CD14-positive monocyte (primary cell): ENCODE measurements at regions not wholly inside any gene's neighbourhood (a gene's known extent, or its start where the extent isn't known, plus 50 kb on each side); places are given as distances from the start of the nearest gene placed in this dataset.

Experiments used
- DNase-seq, 3 donors: peaks; one replicate each; pipeline ENCODE4 v3.0.0-alpha.2; 2011 to 2022
- H2AFZ ChIP-seq: 2 replicates; pipeline ENCODE4 v1.6.0; 2012; ENCODE audit warnings: mild to moderate bottlenecking, low read depth, low read length, inconsistent platforms; ENCODE audit not compliant: insufficient read depth, poor library complexity, severe bottlenecking
- H3K27ac ChIP-seq, 2 donors: 1 replicate in 1 of 2; 2 replicates in 1 of 2; pipeline ENCODE4 v1.5.1; 2012 to 2013; ENCODE audit warnings: low read length in 2 of 2, control low read depth in 1 of 2, inconsistent platforms in 1 of 2, low read depth in 1 of 2, mild to moderate bottlenecking in 1 of 2
- H3K27me3 ChIP-seq, 2 donors: one replicate each; pipeline versions ENCODE4 v1.6.0 to v1.6.1; 2011 to 2013; ENCODE audit warnings: low read length in 2 of 2; ENCODE audit not compliant: control insufficient read depth in 2 of 2, insufficient read depth in 2 of 2
- H3K36me3 ChIP-seq, 2 donors: replicated peaks in 1 of 2; 1 replicate in 1 of 2; 2 replicates in 1 of 2; pipeline versions ENCODE4 v1.5.1 to v1.6.1; 2012 to 2013; ENCODE audit warnings: low read length in 2 of 2, control low read depth in 1 of 2, inconsistent platforms in 1 of 2, mild to moderate bottlenecking in 1 of 2; ENCODE audit not compliant: insufficient read depth in 2 of 2, control insufficient read depth in 1 of 2
- H3K4me1 ChIP-seq, 2 donors: 1 replicate in 1 of 2; 2 replicates in 1 of 2; pipeline versions ENCODE4 v1.5.1 to v1.6.1; 2012 to 2013; ENCODE audit warnings: low read length in 2 of 2, control low read depth in 1 of 2, inconsistent platforms in 1 of 2, mild to moderate bottlenecking in 1 of 2, moderate library complexity in 1 of 2; ENCODE audit not compliant: insufficient read depth in 2 of 2, control insufficient read depth in 1 of 2
- H3K4me2 ChIP-seq: replicated peaks from 2 replicates; pipeline ENCODE3; 2012; ENCODE audit warnings: low read length, moderate library complexity, mild to moderate bottlenecking; ENCODE audit not compliant: poor library complexity, severe bottlenecking; ENCODE audit errors: extremely low read depth
- H3K4me3 ChIP-seq, 3 experiments: fragments of 200-600 bp in 1 of 3; sonication (generic) in 1 of 3; replicated peaks in 1 of 3; 1 replicate in 2 of 3; 2 replicates in 1 of 3; pipeline ENCODE4 v1.5.1; 2011 to 2013; ENCODE audit warnings: low read length in 3 of 3, mild to moderate bottlenecking in 3 of 3, control low read depth in 2 of 3, low read depth in 2 of 3, inconsistent platforms in 1 of 3, moderate library complexity in 1 of 3
- H3K79me2 ChIP-seq: 2 replicates; pipeline ENCODE4 v1.6.0; 2012; ENCODE audit warnings: mild to moderate bottlenecking, control low read depth, inconsistent platforms, low read length, moderate library complexity; ENCODE audit not compliant: insufficient read depth
- H3K9ac ChIP-seq: 2 replicates; pipeline ENCODE4 v1.6.0; 2017; ENCODE audit warnings: low read length, mild to moderate bottlenecking; ENCODE audit not compliant: insufficient read depth, poor library complexity, severe bottlenecking
- H3K9me3 ChIP-seq, 2 donors: replicated peaks in 1 of 2; 1 replicate in 1 of 2; 2 replicates in 1 of 2; pipeline versions ENCODE4 v1.5.1 to v1.6.1; 2012 to 2013; ENCODE audit warnings: low read length in 2 of 2, control low read depth in 1 of 2; ENCODE audit not compliant: control insufficient read depth in 1 of 2, insufficient read depth in 1 of 2
- H4K20me1 ChIP-seq: 2 replicates; pipeline ENCODE4 v1.6.0; 2012; ENCODE audit warnings: mild to moderate bottlenecking, low read length, control low read depth, moderate library complexity; ENCODE audit not compliant: insufficient read depth
- H3K27ac Mint-ChIP-seq, 7 donors: one replicate each; pipeline ENCODE4 v1.8.0; 2020; ENCODE audit warnings: mild to moderate bottlenecking in 7 of 7, mixed read lengths in 7 of 7, moderate library complexity in 6 of 7, inconsistent platforms in 2 of 7
- H3K27me3 Mint-ChIP-seq, 3 donors: one replicate each; pipeline ENCODE4 v1.8.0; 2021 to 2022; ENCODE audit warnings: low read depth in 3 of 3, mild to moderate bottlenecking in 3 of 3, mixed read lengths in 3 of 3, moderate library complexity in 3 of 3, inconsistent platforms in 1 of 3
- H3K36me3 Mint-ChIP-seq, 2 donors: one replicate each; pipeline ENCODE4 v1.8.0; 2020; ENCODE audit warnings: mixed read lengths in 2 of 2, inconsistent platforms in 1 of 2, mild to moderate bottlenecking in 1 of 2
- H3K4me1 Mint-ChIP-seq: one replicate; pipeline ENCODE4 v1.8.0; 2020; ENCODE audit warnings: mild to moderate bottlenecking, mixed read lengths
- H3K4me3 Mint-ChIP-seq, 2 donors: one replicate each; pipeline ENCODE4 v1.8.0; 2020; ENCODE audit warnings: mild to moderate bottlenecking in 2 of 2, mixed read lengths in 2 of 2, moderate library complexity in 1 of 2
- H3K9me3 Mint-ChIP-seq, 7 donors: one replicate each; pipeline ENCODE4 v1.8.0; 2020 to 2022; ENCODE audit warnings: mixed read lengths in 7 of 7, mild to moderate bottlenecking in 6 of 7, moderate library complexity in 6 of 7, inconsistent platforms in 2 of 7
- CTCF ChIP-seq: fragments of 200-600 bp; IDR thresholded peaks from one replicate; pipeline ENCODE4 v1.8.0; 2022; ENCODE audit warnings: antibody characterized with exemption, mild to moderate bottlenecking
- WGBS: methylation state at CpG from one replicate; pipeline ENCODE4 v1.1.5; 2013; ENCODE audit warnings: missing lambda C conversion rate; ENCODE audit not compliant: insufficient coverage; 5-methylcytosine and 5-hydroxymethylcytosine counted together
- intact Hi-C, 2 donors: fragments of 100-400 bp; cut with micrococcal nuclease; formaldehyde crosslinking; loops; one replicate each; pipeline versions ENCODE4 v1.15.0 to v1.15.1; 2023

- DNase-seq, result no peak
- Histone ChIP-seq H3K9me3 (no peaks in the 10 kb centered on the region), H2AFZ (no peak overlapping the region), H3K27ac (no peak overlapping the region), H4K20me1 (no peaks in the 10 kb centered on the region), H3K9ac (no peak overlapping the region), H3K36me3 (no peaks in the 10 kb centered on the region), H3K4me1 (no peaks in the 10 kb centered on the region), H3K4me2 (no peak overlapping the region), H3K79me2 (no peaks in the 10 kb centered on the region), H3K27me3 (no peaks in the 10 kb centered on the region), H3K4me3 (no peak overlapping the region)
- intact Hi-C loops, result no loop called here
- no CpG with 5 or more reads among the region's 1 CpG for WGBS
- H3K4me1 Mint-ChIP-seq, result no peaks in the 10 kb centered on the region
- peaks cover 0 to 1% (median 0%) of the 10 kb centered on the region in 3 donors for H3K27me3 Mint-ChIP-seq
- no peak overlapping the region for H3K27ac Mint-ChIP-seq
- H3K36me3 Mint-ChIP-seq, result no peaks in the 10 kb centered on the region
- TF ChIP-seq CTCF, result no peak
- peaks cover 0 to 3% (median 0%) of the 10 kb centered on the region in 7 donors for H3K9me3 Mint-ChIP-seq
- no peak overlapping the region for H3K4me3 Mint-ChIP-seq
Observed at GRCh38 chr21:23480591-23481270, 2126.6 kb downstream of the MRPL39 start.

- peaks cover 0 to 1% (median 0%) of the 10 kb centered on the region in 3 donors for H3K27me3 Mint-ChIP-seq
- no peaks in the 10 kb centered on the region for H3K4me1 Mint-ChIP-seq
- Histone ChIP-seq H3K27ac (no peak overlapping the region), H3K9ac (no peak overlapping the region), H3K4me1 (no peaks in the 10 kb centered on the region), H4K20me1 (no peaks in the 10 kb centered on the region), H3K9me3 (no peaks in the 10 kb centered on the region), H3K36me3 (no peaks in the 10 kb centered on the region), H3K27me3 (no peaks in the 10 kb centered on the region), H2AFZ (no peak overlapping the region), H3K79me2 (no peaks in the 10 kb centered on the region), H3K4me2 (no peak overlapping the region), H3K4me3 (no peak overlapping the region)
- H3K27ac Mint-ChIP-seq, result no peak overlapping the region
- intact Hi-C loops, result no loop called here
- H3K9me3 Mint-ChIP-seq, result peaks cover 0 to 3% (median 0%) of the 10 kb centered on the region in 7 donors
- no peak for TF ChIP-seq CTCF
- no peak for DNase-seq
- no peaks in the 10 kb centered on the region for H3K36me3 Mint-ChIP-seq
- no peak overlapping the region for H3K4me3 Mint-ChIP-seq
Observed at GRCh38 chr21:23478381-23478780, 2128.9 kb downstream of the MRPL39 start.
